ENCODE measurements at regions not wholly inside any gene's neighbourhood (a gene's known extent, or its start where the extent isn't known, plus 50 kb on each side); places are given as distances from the start of the nearest gene placed in this dataset.
A peak's percentile ranks its signal among the peaks of the same experiment; 100 is the strongest.
"Not testable (repeated sequence)": the region's sequence is repeated elsewhere in the genome, so short reads cannot be mapped to it uniquely, and the experiment has no call there.

- no peaks in the 10 kb centered on the region for H3K36me3 ChIP-seq
- intact Hi-C loops (cut with DNase I; ENCODE audit: low total_unique reads) = no loop called here
- no peaks in the 10 kb centered on the region for H3K27me3 ChIP-seq
- ATAC-seq (no peak), DNase-seq (no peak)
- H3K27ac ChIP-seq = no peak overlapping the region
- H3K9me3 ChIP-seq = no peaks in the 10 kb centered on the region
- in situ Hi-C loops (cut with MboI; ENCODE audit: low sequenced_read_pairs in 4 of 4) = no loop called here
- no peak for TF ChIP-seq POLR2A (IDR thresholded peaks at IDR 0.05)
- no peak for TF ChIP-seq CTCF (IDR thresholded peaks at IDR 0.05 in 4 of 5, conservative IDR thresholded peaks at IDR 0.05 in 1 of 5)
- no peaks in the 10 kb centered on the region for H3K4me1 ChIP-seq
- no peak overlapping the region for H3K4me3 ChIP-seq
Measured at GRCh38 chrX:129361576-129361975, 161.7 kb downstream of the SMARCA1 start.

GRCh38 chrX:129360175-129360574 lies 163.1 kb downstream of the SMARCA1 start:
- TF ChIP-seq CTCF (IDR thresholded peaks at IDR 0.05 in 4 of 5, conservative IDR thresholded peaks at IDR 0.05 in 1 of 5) = peak in 2 of 5 experiments; percentile 15 to 48
- no peak for TF ChIP-seq POLR2A (IDR thresholded peaks at IDR 0.05)
- H3K27ac ChIP-seq = no peak overlapping the region
- no peaks in the 10 kb centered on the region for H3K4me1 ChIP-seq
- no peak overlapping the region for H3K4me3 ChIP-seq
- ATAC-seq (no peak), DNase-seq (no peak)
- in situ Hi-C loops (cut with MboI; ENCODE audit: low sequenced_read_pairs in 4 of 4) (no loop called here), intact Hi-C loops (cut with DNase I; ENCODE audit: low total_unique reads) (no loop called here)
- no peaks in the 10 kb centered on the region for H3K36me3 ChIP-seq
- no peaks in the 10 kb centered on the region for H3K9me3 ChIP-seq
- no peaks in the 10 kb centered on the region for H3K27me3 ChIP-seq

- ATAC-seq (no peak), DNase-seq (no peak)
- intact Hi-C loops (cut with DNase I; ENCODE audit: low total_unique reads) (no loop called here), in situ Hi-C loops (cut with MboI; ENCODE audit: low sequenced_read_pairs in 4 of 4) (no loop called here)
- no peaks in the 10 kb centered on the region for H3K4me1 ChIP-seq
- H3K27ac ChIP-seq = no peak overlapping the region
- H3K9me3 ChIP-seq = no peaks in the 10 kb centered on the region
- H3K4me3 ChIP-seq = no peak overlapping the region
- no peaks in the 10 kb centered on the region for H3K27me3 ChIP-seq
- no peaks in the 10 kb centered on the region for H3K36me3 ChIP-seq
- TF ChIP-seq POLR2A (IDR thresholded peaks at IDR 0.05) = no peak
- no peak for TF ChIP-seq CTCF (IDR thresholded peaks at IDR 0.05 in 4 of 5, conservative IDR thresholded peaks at IDR 0.05 in 1 of 5)
Measured at GRCh38 chrX:129359269-129359668, 164.0 kb downstream of the SMARCA1 start.

GRCh38 chrX:129357428-129357827 lies 165.9 kb downstream of the SMARCA1 start:
- in situ Hi-C loops (cut with MboI; ENCODE audit: low sequenced_read_pairs in 4 of 4) = not testable (repeated sequence)

GRCh38 chrX:129347291-129347690 lies 176.0 kb downstream of the SMARCA1 start:
- Histone ChIP-seq H3K9me3 (no peaks in the 10 kb centered on the region), H3K27ac (no peak overlapping the region), H3K4me3 (no peak overlapping the region), H3K36me3 (no peaks in the 10 kb centered on the region), H3K27me3 (no peaks in the 10 kb centered on the region), H3K4me1 (no peaks in the 10 kb centered on the region)
- TF ChIP-seq POLR2A (IDR thresholded peaks at IDR 0.05) (no peak), CTCF (IDR thresholded peaks at IDR 0.05 in 4 of 5, conservative IDR thresholded peaks at IDR 0.05 in 1 of 5) (no peak)
- ATAC-seq (no peak), DNase-seq (no peak)
- in situ Hi-C loops (cut with MboI; ENCODE audit: low sequenced_read_pairs in 4 of 4) (no loop called here), intact Hi-C loops (cut with DNase I; ENCODE audit: low total_unique reads) (no loop called here)

More at GRCh38 chrX:129357428-129357827, 165.9 kb downstream of the SMARCA1 start:
- H3K27ac ChIP-seq; intact Hi-C loops (cut with DNase I; ENCODE audit: low total_unique reads); H3K4me3 ChIP-seq; DNase-seq; ATAC-seq; H3K36me3 ChIP-seq; H3K4me1 ChIP-seq; H3K9me3 ChIP-seq; H3K27me3 ChIP-seq: not testable (repeated sequence)
